ENCODE measurements at regions not wholly inside any gene's neighbourhood (a gene's known extent, or its start where the extent isn't known, plus 50 kb on each side); places are given as distances from the start of the nearest gene placed in this dataset.

DNA sequence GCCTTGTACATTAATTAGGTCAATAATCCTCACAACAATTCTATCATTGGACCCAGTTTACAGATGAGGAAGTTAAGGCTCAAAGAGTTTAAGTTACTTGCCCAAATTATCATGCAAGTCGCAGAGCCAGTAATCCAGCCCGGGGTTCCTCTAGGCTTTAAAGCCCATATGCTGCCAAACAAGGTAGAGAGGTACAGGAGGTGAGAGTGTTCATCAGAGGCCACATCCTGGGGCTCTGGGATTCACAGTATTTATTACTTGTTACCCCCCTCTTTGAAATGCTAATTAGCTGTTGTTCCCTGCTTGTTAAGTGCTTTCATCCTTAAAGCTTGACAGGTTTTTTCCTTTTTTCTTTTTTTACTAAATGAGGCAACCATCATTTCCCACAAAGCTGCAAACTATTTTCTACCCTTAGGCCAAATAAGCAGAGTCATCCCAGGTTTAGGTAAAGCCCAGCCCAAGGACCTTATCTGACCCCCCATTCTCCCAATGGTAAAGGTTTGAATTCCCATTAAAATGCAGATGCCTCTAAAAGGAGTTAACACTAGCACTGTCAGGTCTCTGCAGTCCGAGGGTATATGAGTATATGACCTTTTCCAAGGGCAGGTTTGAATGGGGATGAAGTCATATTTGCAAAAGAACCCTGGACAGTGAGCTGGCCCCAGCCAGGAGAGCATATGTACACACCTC lies 150.3 kb downstream of the SOX3 start:
- H3K36me3 ChIP-seq (replicated peaks) = no peaks in the 10 kb centered on the region
- H3K27me3 ChIP-seq (replicated peaks) = no peaks in the 10 kb centered on the region
- DNase-seq = no peak
- no peak overlapping the region for H3K27ac ChIP-seq
- in situ Hi-C loops (cut with HindIII; ENCODE audit: low pct_ligation_motif_present, low sequenced_read_pairs) = no loop called here
- H3K4me3 ChIP-seq (ENCODE audit: low read depth, low read length) = no peak overlapping the region
- TF ChIP-seq CTCF (IDR thresholded peaks at IDR 0.05; ENCODE audit: low read depth, low read length, missing control alignments) = no peak

- no peak for TF ChIP-seq CTCF (IDR thresholded peaks at IDR 0.05; ENCODE audit: low read depth, low read length, missing control alignments)
- Histone ChIP-seq H3K36me3 (replicated peaks) (no peaks in the 10 kb centered on the region), H3K27me3 (replicated peaks) (no peaks in the 10 kb centered on the region), H3K4me3 (ENCODE audit: low read depth, low read length) (no peak overlapping the region), H3K27ac (no peak overlapping the region)
- no peak for DNase-seq
- in situ Hi-C loops (cut with HindIII; ENCODE audit: low pct_ligation_motif_present, low sequenced_read_pairs) = no loop called here
Observed at GRCh38 chrX:140346729-140347128, 158.1 kb downstream of the SOX3 start.

- in situ Hi-C loops (cut with HindIII; ENCODE audit: low pct_ligation_motif_present, low sequenced_read_pairs) = no loop called here
- no peak for TF ChIP-seq CTCF (IDR thresholded peaks at IDR 0.05; ENCODE audit: low read depth, low read length, missing control alignments)
- Histone ChIP-seq H3K27ac (no peak overlapping the region), H3K27me3 (replicated peaks) (no peaks in the 10 kb centered on the region), H3K4me3 (ENCODE audit: low read depth, low read length) (no peak overlapping the region), H3K36me3 (replicated peaks) (no peaks in the 10 kb centered on the region)
- no peak for DNase-seq
Observed at GRCh38 chrX:140343226-140343868, 161.5 kb downstream of the SOX3 start.

DNA sequence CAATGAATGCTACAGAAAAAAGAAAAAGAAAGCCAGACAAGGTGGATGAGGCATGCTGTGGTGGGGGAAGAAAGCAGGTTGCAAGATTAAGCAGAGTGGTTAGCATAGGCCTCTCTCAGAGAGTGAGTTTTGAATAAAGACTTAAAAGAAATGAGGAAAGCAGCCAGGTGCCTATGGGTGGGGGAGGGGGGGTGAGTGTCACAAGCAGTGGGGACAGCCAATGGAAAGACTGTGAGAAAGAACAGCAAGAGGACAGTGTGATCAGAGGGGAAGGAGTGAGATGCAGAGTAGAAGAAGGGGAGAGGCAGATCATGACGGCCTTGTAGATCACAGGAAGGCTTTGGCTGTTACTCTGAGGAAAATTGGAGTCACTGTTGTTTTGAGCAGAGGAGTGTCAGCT lies 162.5 kb downstream of the SOX3 start:
- no peak for TF ChIP-seq CTCF (IDR thresholded peaks at IDR 0.05; ENCODE audit: low read depth, low read length, missing control alignments)
- Histone ChIP-seq H3K27ac (no peak overlapping the region), H3K27me3 (replicated peaks) (no peaks in the 10 kb centered on the region), H3K4me3 (ENCODE audit: low read depth, low read length) (no peak overlapping the region), H3K36me3 (replicated peaks) (no peaks in the 10 kb centered on the region)
- in situ Hi-C loops (cut with HindIII; ENCODE audit: low pct_ligation_motif_present, low sequenced_read_pairs) = no loop called here
- no peak for DNase-seq

- Histone ChIP-seq H3K4me3 (ENCODE audit: low read depth, low read length) (no peak overlapping the region), H3K27me3 (replicated peaks) (no peaks in the 10 kb centered on the region), H3K27ac (no peak overlapping the region), H3K36me3 (replicated peaks) (no peaks in the 10 kb centered on the region)
- no peak for DNase-seq
- in situ Hi-C loops (cut with HindIII; ENCODE audit: low pct_ligation_motif_present, low sequenced_read_pairs) = no loop called here
- no peak for TF ChIP-seq CTCF (IDR thresholded peaks at IDR 0.05; ENCODE audit: low read depth, low read length, missing control alignments)
Observed at GRCh38 chrX:140337263-140337662, 167.6 kb downstream of the SOX3 start.
